ENCODE measurements at regions not wholly inside any gene's neighbourhood (a gene's known extent, or its start where the extent isn't known, plus 50 kb on each side); places are given as distances from the start of the nearest gene placed in this dataset.
A peak's percentile ranks its signal among the peaks of the same experiment; 100 is the strongest.

- ATAC-seq = no peak
- TF ChIP-seq CTCF (IDR thresholded peaks at IDR 0.05) = no peak
- Histone ChIP-seq H3K4me3 (no peak overlapping the region), H3K4me1 (no peaks in the 10 kb centered on the region), H3K9me3 (no peaks in the 10 kb centered on the region), H3K36me3 (no peaks in the 10 kb centered on the region), H3K27ac (no peak overlapping the region), H3K27me3 (no peaks in the 10 kb centered on the region)
- intact Hi-C loops (cut with DNase I) = no loop called here
- no peak for DNase-seq
Measured at GRCh38 chr13:78309497-78310180, 293.7 kb downstream of the POU4F1 start.

DNA sequence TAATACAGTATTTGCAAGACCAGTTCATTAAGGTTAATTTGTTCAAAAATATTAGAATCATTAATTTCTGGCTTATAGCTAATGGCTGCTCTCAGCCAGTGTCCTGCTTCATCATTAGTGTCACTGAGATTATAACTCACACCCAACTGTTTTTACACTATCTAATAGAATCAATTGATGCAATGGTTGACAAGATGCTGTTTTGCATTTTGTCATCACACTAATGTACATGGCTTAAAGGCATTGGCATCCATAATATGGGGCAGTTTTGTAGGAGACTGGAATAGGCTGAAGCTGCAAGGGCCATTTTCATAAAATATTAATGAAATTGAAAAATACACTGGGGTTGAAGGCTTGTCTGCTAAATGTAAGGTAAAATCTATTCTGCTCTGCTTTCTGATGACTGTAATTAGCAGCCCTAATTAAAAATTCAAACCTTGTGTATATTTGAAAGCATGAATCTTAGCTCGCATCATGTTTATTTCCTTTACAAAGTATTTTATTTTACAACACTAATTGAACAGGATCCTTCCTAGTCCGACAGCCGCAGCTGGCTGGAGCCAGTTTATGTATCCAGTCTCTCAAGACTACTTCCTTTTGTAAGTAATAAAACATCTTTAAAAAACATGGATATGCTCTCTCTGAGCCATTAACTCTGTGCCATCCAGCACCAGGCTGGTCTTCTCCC, 296.7 kb downstream of the POU4F1 start:
- TF ChIP-seq CTCF (IDR thresholded peaks at IDR 0.05) = no peak
- H3K27ac ChIP-seq = no peak overlapping the region
- no peaks in the 10 kb centered on the region for H3K4me1 ChIP-seq
- H3K4me3 ChIP-seq = no peak overlapping the region
- H3K36me3 ChIP-seq = no peaks in the 10 kb centered on the region
- intact Hi-C loops (cut with DNase I) = no loop called here
- DNase-seq (peak in 1 of 4 donors; percentile 18), ATAC-seq (no peak)
- H3K9me3 ChIP-seq = no peaks in the 10 kb centered on the region
- H3K27me3 ChIP-seq = no peaks in the 10 kb centered on the region

GRCh38 chr13:78305171-78305570, 298.2 kb downstream of the POU4F1 start:
- no peaks in the 10 kb centered on the region for H3K27me3 ChIP-seq
- no peaks in the 10 kb centered on the region for H3K4me1 ChIP-seq
- H3K27ac ChIP-seq = no peak overlapping the region
- intact Hi-C loops (cut with DNase I) = no loop called here
- no peaks in the 10 kb centered on the region for H3K36me3 ChIP-seq
- H3K9me3 ChIP-seq = no peaks in the 10 kb centered on the region
- ATAC-seq = no peak
- H3K4me3 ChIP-seq = no peak overlapping the region
- peak in 1 of 4 donors; percentile 9 for DNase-seq
- TF ChIP-seq CTCF (IDR thresholded peaks at IDR 0.05) = no peak

GRCh38 chr13:78299832-78300623, 303.3 kb downstream of the POU4F1 start:
- TF ChIP-seq CTCF (IDR thresholded peaks at IDR 0.05) = no peak
- no peaks in the 10 kb centered on the region for H3K9me3 ChIP-seq
- H3K27ac ChIP-seq = no peak overlapping the region
- H3K36me3 ChIP-seq = no peaks in the 10 kb centered on the region
- H3K4me1 ChIP-seq = no peaks in the 10 kb centered on the region
- no peak overlapping the region for H3K4me3 ChIP-seq
- no peak for ATAC-seq
- DNase-seq = no peak
- H3K27me3 ChIP-seq = no peaks in the 10 kb centered on the region
- intact Hi-C loops (cut with DNase I) = no loop called here

GRCh38 chr13:78298657-78299056, 304.7 kb downstream of the POU4F1 start:
- no peak overlapping the region for H3K4me3 ChIP-seq
- intact Hi-C loops (cut with DNase I) = no loop called here
- H3K4me1 ChIP-seq = no peaks in the 10 kb centered on the region
- no peaks in the 10 kb centered on the region for H3K27me3 ChIP-seq
- H3K9me3 ChIP-seq = no peaks in the 10 kb centered on the region
- no peak for TF ChIP-seq CTCF (IDR thresholded peaks at IDR 0.05)
- ATAC-seq (no peak), DNase-seq (no peak)
- no peaks in the 10 kb centered on the region for H3K36me3 ChIP-seq
- H3K27ac ChIP-seq = no peak overlapping the region
